ENCODE measurements at regions not wholly inside any gene's neighbourhood (a gene's known extent, or its start where the extent isn't known, plus 50 kb on each side); places are given as distances from the start of the nearest gene placed in this dataset.

DNA sequence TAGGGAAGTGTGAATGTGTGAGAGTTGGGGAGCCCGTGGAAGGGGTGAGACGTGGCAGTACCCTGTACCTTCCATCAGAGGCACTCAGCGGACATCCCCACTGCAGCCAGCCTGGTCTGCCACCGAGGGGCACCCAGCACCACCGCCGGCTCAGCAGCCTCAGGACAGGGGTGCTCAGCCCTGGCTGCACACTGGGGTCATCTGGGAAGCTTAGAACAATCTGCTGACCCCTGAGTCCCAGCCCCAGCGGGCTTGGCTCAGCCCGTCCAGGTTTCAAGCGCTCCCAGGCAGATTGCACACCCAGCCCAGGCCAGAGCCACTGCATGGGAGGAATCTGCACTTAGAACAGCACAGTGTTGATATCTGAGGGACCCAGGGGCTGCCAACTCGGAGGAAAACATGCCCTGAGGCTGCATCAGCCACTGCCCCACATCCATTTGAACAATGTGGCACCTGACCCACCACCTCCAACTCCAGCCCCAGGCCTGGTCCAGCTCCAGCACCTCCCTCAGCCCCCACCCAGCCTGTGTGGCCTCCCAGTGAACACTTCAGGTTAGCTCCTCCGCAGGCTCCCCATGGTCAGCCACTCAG is 147.1 kb upstream of the OTOS start:
- 76% methylated on average over 11 of the region's 11 CpGs for WGBS
- H3K27ac ChIP-seq: no peak overlapping the region
- intact Hi-C loops (cut with DNase I): no loop called here

DNA sequence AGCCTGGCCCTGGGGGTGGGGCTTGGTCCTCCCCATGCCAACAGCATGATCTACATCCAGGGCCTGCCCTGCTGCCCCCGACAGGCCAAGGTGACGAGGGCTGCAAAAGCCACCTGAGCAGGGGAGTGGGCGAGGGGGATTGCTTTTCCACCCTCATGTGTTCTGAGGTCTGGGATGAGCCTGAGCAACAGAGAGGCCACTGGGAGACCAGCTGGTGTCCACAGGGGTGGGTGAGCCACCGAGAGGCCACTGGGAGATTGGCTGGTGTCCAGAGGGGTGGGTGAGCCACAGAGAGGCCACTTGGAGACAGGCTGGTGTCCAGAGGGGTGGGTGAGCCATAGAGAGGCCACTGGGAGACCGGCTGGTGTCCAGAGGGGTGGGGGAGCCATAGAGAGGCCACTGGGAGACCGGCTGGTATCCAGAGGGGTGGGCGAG is 147.4 kb upstream of the GPC1 start:
- no peaks in the 10 kb centered on the region for H3K4me1 ChIP-seq (replicated peaks)
- intact Hi-C loops (cut with DNase I): no loop called here
- DNase-seq (ENCODE audit: low spot score): no peak
- H3K9me3 ChIP-seq: no peaks in the 10 kb centered on the region
- H3K36me3 ChIP-seq: no peaks in the 10 kb centered on the region
- no peak for TF ChIP-seq POLR2AphosphoS5 (IDR thresholded peaks at IDR 0.05)
- TF ChIP-seq, protein P1, sequence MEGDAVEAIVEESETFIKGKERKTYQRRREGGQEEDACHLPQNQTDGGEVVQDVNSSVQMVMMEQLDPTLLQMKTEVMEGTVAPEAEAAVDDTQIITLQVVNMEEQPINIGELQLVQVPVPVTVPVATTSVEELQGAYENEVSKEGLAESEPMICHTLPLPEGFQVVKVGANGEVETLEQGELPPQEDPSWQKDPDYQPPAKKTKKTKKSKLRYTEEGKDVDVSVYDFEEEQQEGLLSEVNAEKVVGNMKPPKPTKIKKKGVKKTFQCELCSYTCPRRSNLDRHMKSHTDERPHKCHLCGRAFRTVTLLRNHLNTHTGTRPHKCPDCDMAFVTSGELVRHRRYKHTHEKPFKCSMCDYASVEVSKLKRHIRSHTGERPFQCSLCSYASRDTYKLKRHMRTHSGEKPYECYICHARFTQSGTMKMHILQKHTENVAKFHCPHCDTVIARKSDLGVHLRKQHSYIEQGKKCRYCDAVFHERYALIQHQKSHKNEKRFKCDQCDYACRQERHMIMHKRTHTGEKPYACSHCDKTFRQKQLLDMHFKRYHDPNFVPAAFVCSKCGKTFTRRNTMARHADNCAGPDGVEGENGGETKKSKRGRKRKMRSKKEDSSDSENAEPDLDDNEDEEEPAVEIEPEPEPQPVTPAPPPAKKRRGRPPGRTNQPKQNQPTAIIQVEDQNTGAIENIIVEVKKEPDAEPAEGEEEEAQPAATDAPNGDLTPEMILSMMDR (IDR thresholded peaks at IDR 0.05): no peak
- TF ChIP-seq POLR2A (IDR thresholded peaks at IDR 0.05): no peak
- no peak overlapping the region for H3K27ac ChIP-seq
- H3K27me3 ChIP-seq (replicated peaks; ENCODE audit: insufficient read depth): no peaks in the 10 kb centered on the region
- WGBS: 82% methylated on average over 7 of the region's 7 CpGs
- no peak overlapping the region for H3K4me3 ChIP-seq

More for the DNA sequence above, 147.1 kb upstream of the OTOS start:
- TF ChIP-seq, protein P1 (IDR thresholded peaks at IDR 0.05): no peak
- TF ChIP-seq POLR2AphosphoS5 (IDR thresholded peaks at IDR 0.05) (no peak), POLR2A (IDR thresholded peaks at IDR 0.05) (no peak)
- H3K9me3 ChIP-seq: no peaks in the 10 kb centered on the region
- H3K4me1 ChIP-seq (replicated peaks): no peaks in the 10 kb centered on the region
- H3K4me3 ChIP-seq: no peak overlapping the region
- DNase-seq (ENCODE audit: low spot score): no peak
- H3K27me3 ChIP-seq (replicated peaks; ENCODE audit: insufficient read depth): no peaks in the 10 kb centered on the region
- H3K36me3 ChIP-seq: no peaks in the 10 kb centered on the region

DNA sequence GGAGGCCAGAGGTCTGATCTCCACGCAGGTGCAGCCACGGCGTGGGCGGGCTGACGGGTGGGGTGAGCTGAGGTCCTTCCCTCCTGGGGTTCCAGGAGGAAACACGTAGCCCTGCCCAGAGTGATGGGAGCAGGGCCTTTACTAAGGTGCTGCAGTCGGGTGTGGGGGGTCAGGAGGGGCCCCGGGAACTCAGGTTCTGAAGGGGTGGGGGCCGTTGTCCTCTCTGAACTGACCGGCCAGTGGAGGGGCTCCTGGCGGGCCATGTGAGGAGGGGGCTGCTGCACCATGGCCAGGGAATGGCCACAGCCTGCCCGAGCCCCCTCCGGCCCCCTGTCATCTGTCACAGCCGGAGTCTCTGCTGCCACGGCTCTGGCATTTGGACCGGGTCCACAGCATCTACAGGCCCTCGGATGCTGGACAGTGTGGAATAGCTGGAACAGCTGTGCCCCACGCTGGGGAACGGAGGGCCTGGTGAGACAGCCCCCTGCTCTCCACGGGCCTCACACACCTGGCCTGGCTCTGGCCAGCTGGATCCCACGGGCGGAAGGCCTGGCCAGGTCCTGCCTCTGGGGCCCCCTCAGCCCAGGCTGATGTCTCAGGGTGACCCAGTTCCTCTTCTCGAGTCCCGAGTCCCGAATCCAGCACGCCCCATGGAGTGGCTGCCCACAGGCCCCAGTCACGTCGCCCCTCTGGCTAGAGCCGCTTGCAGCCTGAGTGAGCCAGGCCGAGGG is 145.6 kb upstream of the GPC1 start:
- H3K27ac ChIP-seq: no peak overlapping the region
- no peak overlapping the region for H3K4me3 ChIP-seq
- H3K9me3 ChIP-seq: no peaks in the 10 kb centered on the region
- H3K36me3 ChIP-seq: no peaks in the 10 kb centered on the region
- no peak for TF ChIP-seq POLR2AphosphoS5 (IDR thresholded peaks at IDR 0.05)
- no peak for TF ChIP-seq POLR2A (IDR thresholded peaks at IDR 0.05)
- TF ChIP-seq, protein P1 (IDR thresholded peaks at IDR 0.05): no peak
- H3K27me3 ChIP-seq (replicated peaks; ENCODE audit: insufficient read depth): no peaks in the 10 kb centered on the region
- WGBS: 85% methylated on average over 30 of the region's 30 CpGs
- H3K4me1 ChIP-seq (replicated peaks): no peaks in the 10 kb centered on the region
- DNase-seq (ENCODE audit: low spot score): no peak
- intact Hi-C loops (cut with DNase I): no loop called here

DNA sequence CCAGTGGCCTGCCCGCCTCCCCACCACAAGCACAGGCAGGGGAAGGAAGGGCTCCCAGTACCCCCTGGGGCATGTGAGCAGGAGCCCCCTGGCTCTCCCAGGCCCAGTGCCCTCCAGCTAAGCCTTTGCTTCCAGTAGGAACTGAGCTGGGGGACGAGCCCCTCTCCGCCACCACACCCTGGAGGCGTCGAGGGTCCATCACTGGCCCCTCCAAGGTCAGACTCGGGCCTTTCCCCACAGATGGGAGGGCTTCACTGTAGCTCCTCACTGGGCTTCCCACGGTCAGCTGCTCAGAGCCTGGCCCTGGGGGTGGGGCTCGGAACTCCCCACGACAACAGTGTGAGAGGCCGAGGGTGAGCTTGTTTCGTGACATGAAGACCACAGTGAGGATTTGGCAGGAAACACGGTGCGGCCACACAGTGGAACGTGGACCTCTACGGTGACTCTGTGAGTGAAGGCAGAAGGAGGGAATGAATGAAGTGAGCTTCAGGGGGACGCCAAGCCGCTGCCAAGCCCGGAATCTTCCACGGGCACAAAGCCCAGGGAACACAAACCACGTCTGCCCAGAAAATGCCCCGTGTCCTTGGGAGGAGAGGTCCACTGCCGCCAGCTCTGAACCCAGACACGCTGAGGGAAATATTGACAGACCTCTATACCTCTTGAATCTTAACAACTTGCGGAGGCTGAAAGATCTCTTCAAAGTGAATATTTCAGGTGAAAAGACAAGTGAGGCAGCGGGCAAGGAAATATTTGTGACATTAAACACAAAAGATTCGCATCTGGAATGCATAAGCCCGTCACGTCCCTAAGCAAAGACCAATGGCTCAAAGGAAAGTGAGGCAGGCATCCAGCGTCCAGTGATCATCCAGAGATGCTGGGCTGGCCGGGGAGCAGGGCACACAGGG is 144.8 kb upstream of the GPC1 start:
- DNase-seq (ENCODE audit: low spot score): no peak
- intact Hi-C loops (cut with DNase I): no loop called here
- H3K36me3 ChIP-seq: no peaks in the 10 kb centered on the region
- H3K4me3 ChIP-seq: no peak overlapping the region
- WGBS: 88% methylated on average over 27 of the region's 30 CpGs
- no peaks in the 10 kb centered on the region for H3K9me3 ChIP-seq
- no peaks in the 10 kb centered on the region for H3K27me3 ChIP-seq (replicated peaks; ENCODE audit: insufficient read depth)
- H3K4me1 ChIP-seq (replicated peaks): no peaks in the 10 kb centered on the region
- TF ChIP-seq, protein P1 (IDR thresholded peaks at IDR 0.05): no peak
- TF ChIP-seq POLR2A (IDR thresholded peaks at IDR 0.05) (no peak), POLR2AphosphoS5 (IDR thresholded peaks at IDR 0.05) (no peak)
- H3K27ac ChIP-seq: no peak overlapping the region
